ACC112 (cell line): ENCODE measurements at regions not wholly inside any gene's neighbourhood (a gene's known extent, or its start where the extent isn't known, plus 50 kb on each side); places are given as distances from the start of the nearest gene placed in this dataset.
"Not testable (repeated sequence)": the region's sequence is repeated elsewhere in the genome, so short reads cannot be mapped to it uniquely, and the experiment has no call there.

Experiments used
- H2AFZ ChIP-seq: fragments of 200-600 bp; sonication (generic); one replicate; pipeline ENCODE4 v1.6.0; 2017; ENCODE audit warnings: antibody characterized with exemption, low read length; ENCODE audit not compliant: unreplicated experiment
- H3K27ac ChIP-seq: fragments of 200-600 bp; sonication (generic); 2 replicates; pipeline ENCODE4 v1.5.1; 2014; ENCODE audit warnings: low read depth, mild to moderate bottlenecking, antibody characterized with exemption, low read length, moderate library complexity
- H3K27me3 ChIP-seq: fragments of 200-600 bp; sonication (generic); 2 replicates; pipeline ENCODE4 v1.6.1; 2014; ENCODE audit warnings: mild to moderate bottlenecking, antibody characterized with exemption, low read length, moderate library complexity, mixed read lengths; ENCODE audit not compliant: insufficient read depth
- H3K36me3 ChIP-seq: fragments of 200-600 bp; sonication (generic); 2 replicates; pipeline ENCODE4 v1.6.1; 2016; ENCODE audit warnings: mild to moderate bottlenecking, antibody characterized with exemption, low read length, moderate library complexity, mixed read lengths; ENCODE audit not compliant: insufficient read depth
- H3K4me1 ChIP-seq: fragments of 200-600 bp; sonication (generic); one replicate; pipeline ENCODE4 v1.6.1; 2016; ENCODE audit warnings: low read length, mixed read lengths; ENCODE audit not compliant: insufficient read depth, unreplicated experiment, control insufficient read depth
- H3K4me3 ChIP-seq: fragments of 200-600 bp; sonication (generic); 2 replicates; pipeline ENCODE4 v1.5.1; 2014; ENCODE audit warnings: mild to moderate bottlenecking, low read depth, low read length
- H3K79me2 ChIP-seq: fragments of 200-600 bp; sonication (generic); one replicate; pipeline ENCODE4 v1.6.0; 2016; ENCODE audit warnings: low read length; ENCODE audit not compliant: control insufficient read depth, unreplicated experiment, insufficient read depth

DNA sequence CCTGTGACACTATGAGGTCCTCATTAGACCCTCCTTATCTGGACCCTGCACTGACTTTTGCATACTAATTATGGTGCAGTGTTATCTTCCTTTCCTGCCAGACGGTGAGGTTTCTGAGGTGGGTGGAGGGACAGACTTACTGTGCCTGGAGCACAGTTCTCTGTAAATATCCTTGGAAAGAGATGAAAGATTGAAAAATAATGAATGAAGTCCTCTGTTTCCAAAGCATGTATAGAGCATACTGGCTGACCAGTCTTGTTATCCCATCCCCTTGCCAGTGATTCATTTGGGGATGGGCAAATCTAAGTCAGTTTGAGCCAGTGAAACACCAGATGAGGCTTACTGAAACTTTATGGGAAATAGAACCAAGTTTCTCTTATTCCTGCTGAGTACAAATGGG, 152.6 kb upstream of the HDDC2 start:
- H3K27me3 ChIP-seq, result no peaks in the 10 kb centered on the region
- no peak overlapping the region for H2AFZ ChIP-seq
- H3K27ac ChIP-seq, result no peak overlapping the region
- H3K36me3 ChIP-seq, result no peaks in the 10 kb centered on the region
- no peaks in the 10 kb centered on the region for H3K4me1 ChIP-seq
- no peaks in the 10 kb centered on the region for H3K79me2 ChIP-seq
- no peak overlapping the region for H3K4me3 ChIP-seq

DNA sequence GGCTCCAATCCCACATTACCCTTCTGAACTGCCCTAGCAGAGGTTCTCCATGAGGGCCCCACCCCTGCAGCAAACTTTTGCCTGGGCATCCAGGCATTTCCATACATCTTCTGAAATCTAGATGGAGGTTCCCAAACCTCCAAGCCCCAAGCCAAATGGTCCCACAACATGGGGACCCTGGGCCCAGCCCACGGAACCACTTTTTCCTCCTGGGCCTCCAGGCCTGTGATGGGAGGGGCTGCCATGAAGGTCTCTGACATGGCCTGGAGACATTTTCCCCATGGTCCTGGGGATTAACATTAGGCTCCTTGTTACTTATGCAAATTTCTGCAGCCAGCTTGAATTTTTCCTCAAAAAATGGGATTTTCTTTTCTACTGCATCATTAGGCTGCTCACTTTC, 156.7 kb upstream of the HDDC2 start:
- H3K27ac ChIP-seq, H3K4me1 ChIP-seq, H2AFZ ChIP-seq, H3K27me3 ChIP-seq, H3K79me2 ChIP-seq, H3K4me3 ChIP-seq, H3K36me3 ChIP-seq: not testable (repeated sequence)

DNA sequence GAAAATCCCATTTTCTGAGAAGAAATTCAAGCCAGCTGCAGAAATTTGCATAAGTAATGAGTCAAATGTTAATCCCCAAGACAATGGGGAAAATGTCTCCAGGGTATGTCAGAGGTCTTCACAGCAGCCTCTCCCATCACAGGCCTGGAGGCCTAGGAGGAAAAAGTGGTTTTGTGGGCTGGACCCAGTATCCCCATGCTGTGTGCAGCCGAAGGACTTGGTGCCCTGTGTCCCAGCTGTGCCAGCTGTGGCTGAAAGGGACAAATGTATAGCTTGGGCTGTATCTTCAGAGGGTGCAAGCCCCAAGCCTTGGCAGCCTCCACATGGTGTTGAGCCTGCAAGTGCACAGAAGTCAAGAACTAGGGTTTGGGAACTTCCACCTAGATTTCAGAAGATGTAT, 163.6 kb upstream of the HDDC2 start:
- not testable (repeated sequence) for H3K36me3 ChIP-seq, H3K4me3 ChIP-seq, H3K79me2 ChIP-seq, H2AFZ ChIP-seq, H3K4me1 ChIP-seq, H3K27ac ChIP-seq
- H3K27me3 ChIP-seq, result peaks cover 15% of the 10 kb centered on the region; the same call in 1 of the 2 replicates

DNA sequence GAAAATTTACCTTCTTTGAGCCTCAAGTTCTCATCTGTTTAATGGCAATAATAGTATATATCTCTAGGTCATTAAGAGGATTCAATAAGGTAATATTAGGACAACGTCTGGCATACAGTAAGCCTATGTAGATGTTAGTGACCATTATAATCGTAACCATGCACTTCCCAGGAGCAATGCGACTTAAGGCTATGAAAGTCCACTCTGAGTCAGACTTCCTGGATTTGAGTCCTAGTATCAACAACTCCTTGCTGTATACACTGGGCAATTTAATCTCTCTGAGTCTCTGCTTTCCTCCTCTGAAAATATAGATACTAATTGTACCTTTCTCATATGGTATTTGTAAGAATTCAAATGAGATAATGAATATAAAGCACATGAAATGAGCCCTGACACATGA, 168.1 kb upstream of the HDDC2 start:
- Histone ChIP-seq H3K4me3 (no peak overlapping the region), H3K27ac (no peak overlapping the region), H3K79me2 (no peaks in the 10 kb centered on the region), H2AFZ (no peak overlapping the region), H3K27me3 (peaks cover 11% of the 10 kb centered on the region; the same call in 1 of the 2 replicates), H3K4me1 (no peaks in the 10 kb centered on the region), H3K36me3 (no peaks in the 10 kb centered on the region)

DNA sequence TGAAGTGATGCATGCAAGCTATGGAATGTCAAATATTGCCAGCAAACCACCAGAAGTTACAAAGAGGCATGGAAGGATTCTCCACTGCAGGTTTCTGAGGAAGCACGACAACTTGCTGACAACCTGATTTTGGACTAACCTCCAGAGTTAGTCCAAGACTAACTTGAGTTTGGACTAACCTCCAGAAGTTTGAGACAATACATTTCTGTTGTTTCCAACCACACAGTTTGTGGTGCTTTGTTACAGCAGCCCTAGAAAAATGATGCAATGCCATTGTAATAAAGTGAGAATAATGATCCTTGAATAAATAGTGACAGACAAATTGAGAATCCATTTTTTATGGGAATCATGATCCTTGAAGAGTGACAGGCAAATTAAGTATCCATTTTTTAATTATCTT, 169.9 kb upstream of the HDDC2 start:
- no peak overlapping the region for H3K4me3 ChIP-seq
- H3K36me3 ChIP-seq, result no peaks in the 10 kb centered on the region
- no peak overlapping the region for H3K27ac ChIP-seq
- H3K79me2 ChIP-seq, result no peaks in the 10 kb centered on the region
- no peaks in the 10 kb centered on the region for H3K4me1 ChIP-seq
- H3K27me3 ChIP-seq, result peaks cover 28% of the 10 kb centered on the region
- no peak overlapping the region for H2AFZ ChIP-seq

DNA sequence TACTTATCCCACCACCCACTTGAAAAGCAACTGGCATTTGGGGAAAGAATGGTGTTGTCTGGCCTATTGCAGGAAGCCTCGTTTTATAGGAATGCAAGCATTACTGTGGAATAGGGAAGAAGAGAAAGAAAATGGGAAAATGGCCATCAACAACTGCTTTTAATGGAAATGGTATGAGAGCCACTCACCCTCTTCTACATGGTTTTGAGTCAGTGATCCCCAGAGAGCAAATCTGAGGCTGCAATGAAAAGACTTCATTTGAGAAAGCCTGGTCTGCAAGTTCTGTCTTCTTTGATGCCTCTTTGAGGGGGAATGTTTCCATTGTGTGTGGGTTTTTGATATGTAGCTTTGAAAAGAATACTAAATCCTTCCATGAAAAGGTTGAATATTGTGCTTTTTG, 172.3 kb upstream of the HDDC2 start:
- Histone ChIP-seq H3K79me2 (no peaks in the 10 kb centered on the region), H3K27ac (no peak overlapping the region), H3K27me3 (peaks cover 25% of the 10 kb centered on the region), H3K4me3 (no peak overlapping the region), H3K36me3 (no peaks in the 10 kb centered on the region), H2AFZ (no peak overlapping the region), H3K4me1 (no peaks in the 10 kb centered on the region)

DNA sequence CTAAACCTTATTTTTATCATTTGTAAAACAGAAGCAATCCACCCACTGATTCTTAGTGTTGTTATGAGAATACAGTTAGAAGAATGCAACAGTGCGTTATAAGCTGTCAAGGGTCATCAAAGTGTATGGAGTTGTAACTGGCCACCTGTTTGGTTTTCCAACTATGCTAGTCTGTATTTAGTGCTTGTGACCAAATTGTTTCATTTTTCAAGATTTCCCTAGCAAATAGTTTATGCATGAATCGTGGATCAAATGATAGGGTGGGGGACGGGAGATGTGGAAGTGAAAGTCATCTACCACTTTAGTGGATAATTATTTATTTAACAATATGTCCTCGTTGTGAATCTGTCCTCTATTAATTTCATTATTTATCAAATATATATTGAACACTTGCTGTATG, 175.4 kb upstream of the HDDC2 start:
- Histone ChIP-seq H2AFZ (no peak overlapping the region), H3K79me2 (no peaks in the 10 kb centered on the region), H3K27ac (no peak overlapping the region), H3K36me3 (no peaks in the 10 kb centered on the region), H3K4me1 (no peaks in the 10 kb centered on the region), H3K4me3 (no peak overlapping the region), H3K27me3 (peaks cover 27% of the 10 kb centered on the region)

DNA sequence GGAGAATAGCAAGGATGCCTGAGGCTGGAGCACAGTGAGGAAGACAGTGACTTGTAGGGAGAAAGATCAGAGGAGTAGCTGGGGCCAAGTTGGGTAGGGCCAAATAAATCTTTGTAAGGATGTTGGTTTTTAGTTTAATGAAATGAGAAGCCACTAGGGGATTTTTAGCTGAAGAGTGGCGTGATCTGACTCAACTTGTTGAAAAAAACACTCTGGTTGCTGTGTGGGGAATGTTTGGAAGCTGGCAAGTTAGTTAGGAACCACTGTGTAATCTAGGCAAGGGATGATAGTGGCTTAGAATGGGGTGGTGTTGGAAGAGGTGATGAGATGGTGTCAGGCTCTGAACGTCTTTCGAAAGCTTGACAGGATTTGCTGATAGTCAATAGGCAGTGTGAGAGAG, 176.1 kb upstream of the HDDC2 start:
- H3K79me2 ChIP-seq, result no peaks in the 10 kb centered on the region
- no peaks in the 10 kb centered on the region for H3K4me1 ChIP-seq
- H3K27me3 ChIP-seq, result peaks cover 34% of the 10 kb centered on the region
- H3K36me3 ChIP-seq, result no peaks in the 10 kb centered on the region
- H3K27ac ChIP-seq, result no peak overlapping the region
- no peak overlapping the region for H2AFZ ChIP-seq
- H3K4me3 ChIP-seq, result no peak overlapping the region

DNA sequence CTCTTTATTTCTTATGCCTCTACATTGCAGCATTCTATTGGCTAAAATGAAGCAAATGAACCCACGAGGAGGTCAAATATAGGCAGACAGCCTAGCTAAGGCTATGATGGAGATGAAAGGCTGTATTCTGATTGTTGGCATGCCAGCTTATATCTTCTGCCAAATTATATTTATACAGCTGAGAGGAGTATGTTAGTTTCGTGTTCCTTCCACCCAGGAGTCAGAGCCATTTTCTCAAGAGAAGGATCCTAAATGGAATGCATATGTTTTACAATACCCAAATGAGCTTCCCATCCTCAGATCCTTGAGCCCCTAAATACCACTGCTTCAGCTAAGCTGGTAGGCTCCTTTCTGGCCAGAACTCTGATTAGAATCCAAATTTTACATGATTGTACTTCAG, 178.4 kb upstream of the HDDC2 start:
- Histone ChIP-seq H3K27ac (no peak overlapping the region), H3K27me3 (peaks cover 32% of the 10 kb centered on the region), H3K4me3 (no peak overlapping the region), H3K36me3 (no peaks in the 10 kb centered on the region), H3K79me2 (no peaks in the 10 kb centered on the region), H2AFZ (no peak overlapping the region), H3K4me1 (no peaks in the 10 kb centered on the region)

DNA sequence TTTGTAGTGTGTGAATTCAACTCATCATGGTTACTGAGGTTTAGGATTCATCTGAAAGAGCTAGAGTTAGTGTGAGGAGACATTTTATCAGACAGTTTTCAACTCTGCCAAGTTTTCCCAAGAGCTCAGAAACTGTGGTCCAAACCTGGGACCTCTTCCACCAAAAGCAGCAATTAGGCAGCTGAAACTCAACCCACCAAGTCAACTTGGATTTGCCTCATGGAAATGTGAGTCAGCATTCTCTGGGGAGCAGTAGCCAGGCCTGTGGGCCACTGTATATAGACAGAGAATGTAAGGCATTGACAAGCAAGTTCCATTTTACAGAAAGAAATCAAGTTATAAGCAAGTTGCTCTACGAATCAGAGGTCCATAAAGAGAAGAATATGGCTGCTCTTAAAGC, 178.8 kb upstream of the HDDC2 start:
- no peak overlapping the region for H3K27ac ChIP-seq
- no peak overlapping the region for H2AFZ ChIP-seq
- no peaks in the 10 kb centered on the region for H3K79me2 ChIP-seq
- H3K36me3 ChIP-seq, result no peaks in the 10 kb centered on the region
- no peaks in the 10 kb centered on the region for H3K4me1 ChIP-seq
- H3K4me3 ChIP-seq, result no peak overlapping the region
- H3K27me3 ChIP-seq, result peaks cover 28% of the 10 kb centered on the region

DNA sequence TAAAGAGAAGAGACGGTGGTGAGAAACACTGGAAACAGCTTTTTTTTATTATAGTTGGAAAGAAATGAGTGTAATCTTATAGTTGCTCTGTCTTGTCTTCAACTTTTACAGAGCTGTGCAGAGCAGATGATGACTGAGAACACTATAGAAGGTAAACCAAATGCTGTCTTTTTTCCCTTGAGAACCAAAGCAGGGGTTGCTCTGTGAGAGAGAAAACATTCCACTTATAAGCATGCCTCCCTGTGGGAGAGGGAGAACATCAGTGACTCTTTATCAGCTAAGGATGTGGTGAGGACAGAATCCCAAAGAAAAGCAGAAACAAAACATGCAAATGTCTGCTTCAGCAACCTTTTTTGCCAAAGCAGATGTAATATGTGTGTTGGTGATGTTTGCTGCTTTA, 179.3 kb upstream of the HDDC2 start:
- no peaks in the 10 kb centered on the region for H3K36me3 ChIP-seq
- H2AFZ ChIP-seq, result no peak overlapping the region
- H3K4me1 ChIP-seq, result no peaks in the 10 kb centered on the region
- H3K27me3 ChIP-seq, result peaks cover 24% of the 10 kb centered on the region
- no peak overlapping the region for H3K4me3 ChIP-seq
- no peaks in the 10 kb centered on the region for H3K79me2 ChIP-seq
- H3K27ac ChIP-seq, result no peak overlapping the region

DNA sequence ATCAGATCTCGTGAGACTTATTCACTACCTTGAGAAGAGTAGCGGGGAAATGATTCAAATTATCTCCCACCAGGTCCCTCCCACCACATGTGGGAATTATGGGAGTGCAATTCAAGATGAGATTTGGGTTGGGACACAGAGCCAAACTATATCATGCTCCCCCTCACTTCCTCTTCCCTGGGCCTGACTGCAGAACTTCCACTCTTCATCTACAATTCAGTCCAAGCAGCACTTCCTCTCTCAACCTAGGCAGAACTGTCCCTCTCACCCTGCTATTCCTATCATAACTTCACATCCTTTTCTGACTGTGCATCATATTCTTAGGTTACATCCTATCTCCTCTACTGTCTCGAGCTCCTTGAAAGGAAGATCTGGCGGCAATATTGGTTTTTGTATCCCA, 184.0 kb upstream of the HDDC2 start:
- Histone ChIP-seq H3K4me3 (no peak overlapping the region), H3K27me3 (peaks cover 10% of the 10 kb centered on the region; the same call in 1 of the 2 replicates), H3K27ac (no peak overlapping the region), H3K79me2 (no peaks in the 10 kb centered on the region), H3K4me1 (peaks cover 5% of the 10 kb centered on the region), H3K36me3 (no peaks in the 10 kb centered on the region), H2AFZ (no peak overlapping the region)
